ENCODE measurements at regions not wholly inside any gene's neighbourhood (a gene's known extent, or its start where the extent isn't known, plus 50 kb on each side); places are given as distances from the start of the nearest gene placed in this dataset.

- TF ChIP-seq NR2F1 (CRISPR knock-in tag; IDR thresholded peaks at IDR 0.05) = no peak
- TF ChIP-seq ZNF558 (CRISPR knock-in tag; IDR thresholded peaks at IDR 0.05; ENCODE audit: borderline replicate concordance) = no peak
- no peak for TF ChIP-seq SMARCE1 (IDR thresholded peaks at IDR 0.05; ENCODE audit: borderline replicate concordance)
- TF ChIP-seq ZNF572 (CRISPR knock-in tag; IDR thresholded peaks at IDR 0.05) = no peak
- no peak for TF ChIP-seq MIXL1 (CRISPR knock-in tag; IDR thresholded peaks at IDR 0.05)
- TF ChIP-seq SIX1 (CRISPR knock-in tag; IDR thresholded peaks at IDR 0.05; ENCODE audit: borderline replicate concordance) = no peak
- 0 out of 2 replicates have a peak, but pooled peaks have one; percentile 15 for TF ChIP-seq ELF1 (CRISPR knock-in tag; IDR thresholded peaks at IDR 0.05)
- no peak for TF ChIP-seq ZNF33A (CRISPR knock-in tag; IDR thresholded peaks at IDR 0.05; ENCODE audit: borderline replicate concordance)
- no peak for TF ChIP-seq PITX1 (CRISPR knock-in tag; IDR thresholded peaks at IDR 0.05)
- no peak for TF ChIP-seq MIER2 (CRISPR knock-in tag; IDR thresholded peaks at IDR 0.05)
- no peak for TF ChIP-seq NFE2L1 (CRISPR knock-in tag; IDR thresholded peaks at IDR 0.05; ENCODE audit: borderline replicate concordance)
- TF ChIP-seq ATF5 (CRISPR knock-in tag; IDR thresholded peaks at IDR 0.05; ENCODE audit: low read depth) = no peak
- no peak for TF ChIP-seq IRF9 (CRISPR knock-in tag; IDR thresholded peaks at IDR 0.05; ENCODE audit: borderline replicate concordance)
- peak; percentile 51; the same call in 1 of the 2 replicates for TF ChIP-seq MAX (IDR thresholded peaks at IDR 0.05)
- no peak for TF ChIP-seq GZF1 (CRISPR knock-in tag; IDR thresholded peaks at IDR 0.05)
- no peak for TF ChIP-seq ZNF839 (CRISPR knock-in tag; IDR thresholded peaks at IDR 0.05; ENCODE audit: borderline replicate concordance)
- TF ChIP-seq ZNF737 (CRISPR knock-in tag; IDR thresholded peaks at IDR 0.05; ENCODE audit: borderline replicate concordance) = no peak
- no peak for TF ChIP-seq THRA (CRISPR knock-in tag; IDR thresholded peaks at IDR 0.05; ENCODE audit: borderline replicate concordance)
- no peak for TF ChIP-seq SYNCRIP (IDR thresholded peaks at IDR 0.05; ENCODE audit: insufficient read depth, low read depth, low read length)
- TF ChIP-seq ZNF704 (CRISPR knock-in tag; IDR thresholded peaks at IDR 0.05; ENCODE audit: borderline replicate concordance) = no peak
- no peak for TF ChIP-seq HNRNPLL (IDR thresholded peaks at IDR 0.05; ENCODE audit: low read depth, low read length, poor library complexity, severe bottlenecking)
- TF ChIP-seq ZNF354B (CRISPR knock-in tag; IDR thresholded peaks at IDR 0.05) = no peak
- TF ChIP-seq ZNF281 (CRISPR knock-in tag; IDR thresholded peaks at IDR 0.05; ENCODE audit: borderline replicate concordance) = no peak
Measured at GRCh38 chr6:27145731-27146455, 101.6 kb upstream of the PRSS16 start (continued).

Measured in HepG2 (cell line).